ENCODE measurements at regions not wholly inside any gene's neighbourhood (a gene's known extent, or its start where the extent isn't known, plus 50 kb on each side); places are given as distances from the start of the nearest gene placed in this dataset.

DNA sequence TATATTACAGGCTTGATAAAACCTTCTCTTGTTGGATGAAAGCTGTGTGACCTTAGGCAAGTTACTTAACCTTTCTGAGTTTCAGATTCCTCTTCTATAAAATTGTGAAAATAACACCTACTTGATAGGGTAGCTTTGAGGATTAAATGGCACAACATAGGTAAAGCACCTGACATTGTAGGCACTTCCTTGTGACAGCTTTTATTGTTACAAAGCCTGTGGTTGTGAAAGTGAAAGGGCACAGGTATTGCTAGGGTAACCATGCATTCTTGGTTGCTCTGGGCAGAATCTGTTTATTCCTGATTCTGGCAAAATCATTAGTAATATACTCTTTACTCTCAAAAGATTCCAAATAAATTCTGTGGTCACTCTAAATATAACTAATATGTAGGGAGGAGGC is 493.4 kb downstream of the OLFM4 start:
- Histone ChIP-seq H3K36me3 (ENCODE audit: insufficient read depth, low read length) (no peaks in the 10 kb centered on the region), H2AFZ (ENCODE audit: low read depth, low read length) (no peak overlapping the region), H3K79me2 (ENCODE audit: insufficient read depth, low read length) (no peaks in the 10 kb centered on the region), H3K9me3 (ENCODE audit: insufficient read depth, low read length, severe bottlenecking) (no peaks in the 10 kb centered on the region), H3K4me2 (ENCODE audit: insufficient read depth, low read length) (no peak overlapping the region), H3K27me3 (ENCODE audit: insufficient read depth, low read length, poor library complexity) (no peaks in the 10 kb centered on the region), H3K27ac (ENCODE audit: low read length) (no peak overlapping the region), H4K20me1 (ENCODE audit: insufficient read depth, low read length) (no peaks in the 10 kb centered on the region), H3K9ac (ENCODE audit: low read depth, low read length) (no peak overlapping the region), H3K4me1 (ENCODE audit: insufficient read depth, low read length) (no peaks in the 10 kb centered on the region), H3K4me3 (ENCODE audit: low read depth in 1 of 2, low read length in 2 of 2) (no peak overlapping the region)
- no peak for DNase-seq
- no peak for ATAC-seq (ENCODE audit: insufficient read depth, low read depth)
- TF ChIP-seq EZH2 (IDR thresholded peaks at IDR 0.05; ENCODE audit: borderline replicate concordance, low read depth, low read length, severe bottlenecking): no peak
- TF ChIP-seq, protein P1, sequence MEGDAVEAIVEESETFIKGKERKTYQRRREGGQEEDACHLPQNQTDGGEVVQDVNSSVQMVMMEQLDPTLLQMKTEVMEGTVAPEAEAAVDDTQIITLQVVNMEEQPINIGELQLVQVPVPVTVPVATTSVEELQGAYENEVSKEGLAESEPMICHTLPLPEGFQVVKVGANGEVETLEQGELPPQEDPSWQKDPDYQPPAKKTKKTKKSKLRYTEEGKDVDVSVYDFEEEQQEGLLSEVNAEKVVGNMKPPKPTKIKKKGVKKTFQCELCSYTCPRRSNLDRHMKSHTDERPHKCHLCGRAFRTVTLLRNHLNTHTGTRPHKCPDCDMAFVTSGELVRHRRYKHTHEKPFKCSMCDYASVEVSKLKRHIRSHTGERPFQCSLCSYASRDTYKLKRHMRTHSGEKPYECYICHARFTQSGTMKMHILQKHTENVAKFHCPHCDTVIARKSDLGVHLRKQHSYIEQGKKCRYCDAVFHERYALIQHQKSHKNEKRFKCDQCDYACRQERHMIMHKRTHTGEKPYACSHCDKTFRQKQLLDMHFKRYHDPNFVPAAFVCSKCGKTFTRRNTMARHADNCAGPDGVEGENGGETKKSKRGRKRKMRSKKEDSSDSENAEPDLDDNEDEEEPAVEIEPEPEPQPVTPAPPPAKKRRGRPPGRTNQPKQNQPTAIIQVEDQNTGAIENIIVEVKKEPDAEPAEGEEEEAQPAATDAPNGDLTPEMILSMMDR (IDR thresholded peaks at IDR 0.05; ENCODE audit: borderline replicate concordance, extremely low read depth, low read length, poor library complexity, severe bottlenecking): no peak

DNA sequence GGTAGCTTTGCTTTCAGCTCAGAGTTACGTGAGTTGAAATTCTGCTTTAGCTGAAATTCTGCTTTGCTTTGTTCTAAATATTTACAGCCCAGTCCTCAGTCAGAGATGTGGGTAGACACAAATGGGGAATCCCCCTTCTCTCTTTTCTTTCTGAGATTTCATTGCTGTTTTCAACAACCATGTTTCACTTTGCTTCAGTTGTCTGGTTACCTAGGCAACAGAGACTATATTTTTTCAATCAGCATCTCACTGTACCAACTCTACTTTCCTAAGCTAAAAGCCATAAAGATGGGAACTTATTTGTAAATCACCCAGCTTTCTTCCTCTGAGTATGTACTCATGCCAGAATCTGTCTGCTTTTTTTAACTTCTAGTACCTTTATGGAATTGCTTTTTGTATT is 509.0 kb downstream of the OLFM4 start:
- Histone ChIP-seq H3K4me2 (ENCODE audit: insufficient read depth, low read length) (no peak overlapping the region), H2AFZ (ENCODE audit: low read depth, low read length) (no peak overlapping the region), H3K27ac (ENCODE audit: low read length) (no peak overlapping the region), H3K4me1 (ENCODE audit: insufficient read depth, low read length) (no peaks in the 10 kb centered on the region), H3K4me3 (ENCODE audit: low read depth in 1 of 2, low read length in 2 of 2) (no peak overlapping the region), H3K9me3 (ENCODE audit: insufficient read depth, low read length, severe bottlenecking) (no peaks in the 10 kb centered on the region), H3K9ac (ENCODE audit: low read depth, low read length) (no peak overlapping the region), H3K79me2 (ENCODE audit: insufficient read depth, low read length) (no peaks in the 10 kb centered on the region), H3K27me3 (ENCODE audit: insufficient read depth, low read length, poor library complexity) (no peaks in the 10 kb centered on the region), H4K20me1 (ENCODE audit: insufficient read depth, low read length) (no peaks in the 10 kb centered on the region), H3K36me3 (ENCODE audit: insufficient read depth, low read length) (no peaks in the 10 kb centered on the region)
- TF ChIP-seq, protein P1 (IDR thresholded peaks at IDR 0.05; ENCODE audit: borderline replicate concordance, extremely low read depth, low read length, poor library complexity, severe bottlenecking): no peak
- no peak for TF ChIP-seq EZH2 (IDR thresholded peaks at IDR 0.05; ENCODE audit: borderline replicate concordance, low read depth, low read length, severe bottlenecking)
- DNase-seq (no peak), ATAC-seq (ENCODE audit: insufficient read depth, low read depth) (no peak)

DNA sequence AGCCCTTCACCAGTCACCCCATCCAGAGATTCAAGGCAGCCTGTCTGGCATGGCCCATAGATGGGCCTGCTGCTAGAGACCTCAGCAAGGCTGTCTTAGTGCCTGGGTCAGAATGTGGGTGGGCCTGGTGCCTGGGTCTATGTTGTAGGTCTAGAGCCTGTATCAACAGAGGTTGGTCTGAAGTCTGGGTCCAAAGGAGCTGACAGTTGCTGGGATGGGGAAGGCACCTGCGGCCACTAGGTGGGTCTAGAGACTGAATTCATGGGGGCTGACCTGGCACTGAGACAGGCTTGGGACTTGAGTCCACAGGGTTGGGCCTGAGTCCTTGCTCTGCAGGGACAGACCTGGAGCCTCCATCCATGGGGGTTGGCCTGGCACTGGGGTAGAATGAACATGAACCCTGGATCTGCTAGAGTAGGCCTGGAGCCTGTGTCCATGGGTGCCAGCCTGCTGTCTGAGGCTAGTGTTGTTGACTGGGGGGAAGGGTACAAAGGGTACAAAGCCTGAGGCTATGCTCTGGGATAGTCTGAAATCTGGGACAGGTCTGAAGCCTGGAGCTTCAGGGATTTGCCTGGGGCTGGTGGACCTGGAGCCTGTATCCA is 516.8 kb downstream of the OLFM4 start:
- H3K4me3 ChIP-seq (ENCODE audit: low read depth in 1 of 2, low read length in 2 of 2): no peak overlapping the region
- no peaks in the 10 kb centered on the region for H3K79me2 ChIP-seq (ENCODE audit: insufficient read depth, low read length)
- H2AFZ ChIP-seq (ENCODE audit: low read depth, low read length): no peak overlapping the region
- ATAC-seq (ENCODE audit: insufficient read depth, low read depth): no peak
- no peaks in the 10 kb centered on the region for H3K4me1 ChIP-seq (ENCODE audit: insufficient read depth, low read length)
- H3K9me3 ChIP-seq (ENCODE audit: insufficient read depth, low read length, severe bottlenecking): no peaks in the 10 kb centered on the region
- no peak overlapping the region for H3K4me2 ChIP-seq (ENCODE audit: insufficient read depth, low read length)
- no peak overlapping the region for H3K27ac ChIP-seq (ENCODE audit: low read length)
- no peaks in the 10 kb centered on the region for H3K36me3 ChIP-seq (ENCODE audit: insufficient read depth, low read length)
- no peak for DNase-seq
- H3K9ac ChIP-seq (ENCODE audit: low read depth, low read length): no peak overlapping the region
- H3K27me3 ChIP-seq (ENCODE audit: insufficient read depth, low read length, poor library complexity): no peaks in the 10 kb centered on the region
- TF ChIP-seq, protein P1 (IDR thresholded peaks at IDR 0.05; ENCODE audit: borderline replicate concordance, extremely low read depth, low read length, poor library complexity, severe bottlenecking): no peak
- TF ChIP-seq EZH2 (IDR thresholded peaks at IDR 0.05; ENCODE audit: borderline replicate concordance, low read depth, low read length, severe bottlenecking): no peak
- no peaks in the 10 kb centered on the region for H4K20me1 ChIP-seq (ENCODE audit: insufficient read depth, low read length)
